ENCODE measurements at regions not wholly inside any gene's neighbourhood (a gene's known extent, or its start where the extent isn't known, plus 50 kb on each side); places are given as distances from the start of the nearest gene placed in this dataset.
"Not testable (repeated sequence)": the region's sequence is repeated elsewhere in the genome, so short reads cannot be mapped to it uniquely, and the experiment has no call there.

GRCh38 chr1:105631153-105631744 lies 1425.2 kb upstream of the PRMT6 start:
- TF ChIP-seq CTCF (IDR thresholded peaks at IDR 0.05 in 4 of 5, conservative IDR thresholded peaks at IDR 0.05 in 1 of 5); POLR2A (IDR thresholded peaks at IDR 0.05): not testable (repeated sequence)
